ENCODE measurements at regions not wholly inside any gene's neighbourhood (a gene's known extent, or its start where the extent isn't known, plus 50 kb on each side); places are given as distances from the start of the nearest gene placed in this dataset.
"Not testable (repeated sequence)": the region's sequence is repeated elsewhere in the genome, so short reads cannot be mapped to it uniquely, and the experiment has no call there.

GRCh38 chr2:175829741-175830140 is 172.3 kb downstream of the LNPK start:
- DNase-seq (ENCODE audit: low spot score), result no peak

- no peak for DNase-seq (ENCODE audit: low spot score)
Measured at GRCh38 chr2:175827856-175828255, 174.2 kb downstream of the LNPK start.

GRCh38 chr2:175824243-175824642 is 177.8 kb downstream of the LNPK start:
- no peak for DNase-seq (ENCODE audit: low spot score)

DNA sequence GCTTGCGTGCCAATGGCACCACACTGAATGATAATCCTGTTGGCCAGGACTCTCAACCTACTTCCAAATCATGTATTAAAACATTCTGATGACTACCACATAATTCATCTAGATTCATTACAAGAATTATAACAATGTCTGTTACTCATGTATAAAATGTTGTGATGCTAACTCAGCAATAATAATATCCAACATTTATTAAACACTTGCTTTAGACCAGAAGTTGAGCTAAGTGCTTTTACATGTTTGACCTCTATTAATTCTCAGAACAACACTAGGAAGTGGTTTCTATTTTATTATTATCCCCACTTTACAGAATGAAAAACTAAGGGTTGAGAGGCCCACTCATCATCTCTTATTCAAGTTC is 178.4 kb downstream of the LNPK start:
- DNase-seq (ENCODE audit: low spot score), result no peak

DNA sequence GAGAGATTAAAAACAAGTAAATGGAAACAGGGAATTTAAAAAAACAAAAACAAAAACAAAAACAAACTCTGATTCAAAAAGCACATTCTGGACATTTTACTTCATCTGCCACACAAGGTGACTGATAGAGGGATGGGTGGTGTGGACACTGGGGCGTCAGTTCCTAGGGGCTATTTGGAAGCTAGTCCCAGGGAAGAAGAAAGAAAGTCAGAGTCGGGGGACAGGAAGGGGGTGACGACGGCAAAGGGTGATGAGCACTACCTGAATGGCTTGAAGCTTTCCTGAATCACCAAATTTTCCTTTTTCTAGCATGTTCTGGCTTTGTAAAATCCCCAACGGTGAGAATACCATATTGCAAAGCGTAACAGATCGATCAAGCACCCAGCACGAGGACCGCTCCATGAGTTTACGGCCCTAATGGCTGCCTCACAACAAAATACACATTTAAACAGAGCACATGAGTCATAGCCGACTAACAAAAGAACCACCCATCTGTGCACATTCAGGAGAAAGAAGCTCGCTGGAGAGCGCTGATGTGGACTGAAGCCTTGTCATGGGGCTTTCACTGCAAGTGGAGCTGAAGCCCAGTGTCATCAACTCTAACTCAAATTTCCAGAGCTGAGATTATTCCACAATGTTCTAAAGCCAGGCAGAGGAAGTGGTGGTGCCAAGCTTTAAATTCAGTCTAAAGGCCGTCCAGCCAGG is 178.9 kb downstream of the LNPK start:
- no peak for DNase-seq (ENCODE audit: low spot score)

DNA sequence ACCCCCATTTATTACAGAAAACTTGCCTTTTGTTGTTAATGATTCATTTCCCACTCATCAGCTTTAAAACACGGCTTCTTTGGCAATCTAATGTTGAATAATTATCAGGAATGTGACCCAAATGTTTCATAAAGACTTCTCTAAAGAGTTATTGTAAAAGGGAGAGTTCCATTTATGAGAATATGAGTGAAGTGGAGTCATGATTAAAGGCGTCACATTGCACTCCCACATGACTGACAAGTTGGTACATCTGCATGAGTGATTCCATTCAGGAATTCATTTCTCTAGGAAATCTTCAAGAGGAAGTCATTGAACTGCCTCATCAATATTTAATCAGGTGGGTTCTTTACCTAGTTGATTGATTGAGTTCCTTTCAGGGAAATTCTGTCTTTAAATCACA is 184.8 kb downstream of the LNPK start:
- DNase-seq (ENCODE audit: low spot score), result no peak

- DNase-seq (ENCODE audit: low spot score), result no peak
Measured at GRCh38 chr2:175815537-175815936, 186.5 kb downstream of the LNPK start.

DNA sequence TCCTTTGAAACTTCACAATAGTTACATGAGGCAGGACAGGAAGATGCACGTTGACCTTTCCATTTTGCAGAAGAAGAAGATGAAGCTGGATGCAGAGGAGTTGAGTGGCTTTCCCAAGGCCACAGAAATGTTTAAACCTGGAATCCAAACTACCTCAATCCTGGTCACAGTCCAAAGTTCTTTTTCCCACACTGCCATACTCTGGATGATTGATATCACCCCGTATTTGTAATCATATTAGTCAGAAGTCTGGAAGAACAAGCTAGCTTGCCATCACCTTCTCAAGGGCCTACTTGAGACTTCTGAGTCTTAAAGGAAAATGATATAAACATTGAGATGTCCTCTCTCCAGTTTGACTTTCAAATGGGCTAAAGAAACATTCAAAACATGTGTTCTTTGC is 190.1 kb downstream of the LNPK start:
- DNase-seq (ENCODE audit: low spot score), result no peak

DNA sequence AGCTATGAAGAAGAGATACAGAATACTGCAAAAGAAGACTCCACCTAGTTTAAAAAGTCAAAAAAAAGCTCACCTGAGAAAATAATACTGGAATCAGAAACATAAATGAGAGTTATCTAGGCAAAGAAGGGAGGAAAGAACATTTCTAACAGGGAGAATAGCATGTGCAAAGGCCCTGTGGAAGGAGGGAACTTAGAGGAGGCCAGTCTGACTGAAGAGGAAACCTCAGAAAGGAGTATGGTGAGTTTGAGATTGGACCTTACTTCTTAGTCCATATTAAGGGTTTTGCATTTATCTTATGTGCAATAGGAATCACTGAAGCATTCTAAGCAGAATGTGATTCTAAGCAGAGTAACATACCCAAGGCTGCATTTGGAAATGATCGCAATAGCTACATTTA is 193.2 kb downstream of the LNPK start:
- no peak for DNase-seq (ENCODE audit: low spot score)

DNA sequence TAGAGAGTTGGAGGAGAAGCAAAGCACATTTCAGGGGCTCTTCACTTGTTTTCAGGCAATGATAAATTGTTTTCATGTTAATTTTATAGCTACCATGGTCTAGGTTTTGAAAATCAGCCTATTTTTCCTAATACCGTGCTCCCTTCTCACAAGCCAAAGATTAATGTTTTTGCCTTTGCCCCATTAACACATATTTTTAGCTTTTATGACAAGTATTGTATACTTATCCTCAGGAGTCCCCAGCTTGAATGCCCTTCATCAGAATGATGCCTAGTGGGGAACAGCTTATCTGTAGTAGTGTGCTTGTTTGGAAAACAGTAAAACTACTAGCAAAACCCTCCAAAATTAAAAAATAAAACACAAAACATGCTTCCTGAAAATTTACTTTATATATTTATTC is 194.0 kb downstream of the LNPK start:
- no peak for DNase-seq (ENCODE audit: low spot score)

DNA sequence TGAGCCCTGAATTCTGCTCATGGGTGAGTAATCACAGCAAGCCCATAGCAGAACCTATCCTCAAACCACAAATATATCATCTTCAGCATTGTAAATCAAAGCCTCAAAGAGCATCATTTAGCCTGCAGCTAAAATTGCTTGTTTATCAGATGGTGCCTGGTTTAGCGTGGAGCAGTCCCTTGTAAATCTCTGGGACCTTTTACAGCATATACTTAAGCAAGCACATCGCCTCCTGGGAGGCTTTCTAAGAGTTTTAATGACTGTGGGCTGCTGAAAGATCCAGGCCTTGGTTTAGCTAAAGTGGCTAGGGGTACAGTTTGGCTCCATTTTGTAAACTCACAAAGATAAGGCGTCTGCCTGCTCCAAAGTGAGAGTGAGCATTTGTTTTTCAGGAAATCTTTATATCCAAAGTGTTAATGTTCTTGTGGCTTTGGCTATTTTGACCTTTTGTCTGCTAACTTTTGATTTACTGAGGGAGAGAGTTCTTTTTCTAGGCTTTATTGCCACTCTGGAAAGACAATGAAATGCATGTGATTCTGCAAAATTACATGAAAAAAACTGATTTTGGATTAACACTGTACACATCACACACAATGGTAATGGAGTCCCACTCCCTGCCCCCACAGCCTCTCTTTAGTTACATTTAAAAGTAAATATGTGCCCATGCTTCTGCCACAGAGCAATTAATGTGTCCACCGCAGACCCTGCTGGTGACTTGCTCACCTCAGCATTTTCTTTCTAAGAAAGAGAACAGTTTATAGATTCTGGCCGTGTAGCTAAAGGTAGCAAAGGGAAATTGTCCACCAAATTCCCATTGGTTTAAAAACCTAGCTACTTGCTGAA is 194.8 kb downstream of the LNPK start:
- DNase-seq (ENCODE audit: low spot score), result peak; percentile 65

DNA sequence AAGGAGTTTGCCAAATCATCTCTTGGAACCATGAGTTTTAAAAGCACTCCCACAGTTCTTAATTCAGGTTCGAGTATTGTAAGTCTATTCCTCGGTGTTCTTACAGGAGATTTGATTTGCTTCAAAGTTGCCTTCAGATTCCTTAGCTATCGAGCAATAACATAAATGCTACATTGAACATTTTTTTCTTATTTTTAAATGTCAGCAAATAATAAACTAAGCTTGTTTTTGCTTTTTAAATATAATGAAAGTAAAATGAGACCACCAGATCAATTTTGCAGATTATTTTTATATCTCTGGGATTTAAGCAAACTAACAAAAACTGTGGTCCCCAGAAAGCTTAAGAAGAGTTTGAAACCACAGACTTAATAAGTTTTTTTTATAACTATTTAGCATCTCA is 195.5 kb downstream of the LNPK start:
- no peak for DNase-seq (ENCODE audit: low spot score)

DNA sequence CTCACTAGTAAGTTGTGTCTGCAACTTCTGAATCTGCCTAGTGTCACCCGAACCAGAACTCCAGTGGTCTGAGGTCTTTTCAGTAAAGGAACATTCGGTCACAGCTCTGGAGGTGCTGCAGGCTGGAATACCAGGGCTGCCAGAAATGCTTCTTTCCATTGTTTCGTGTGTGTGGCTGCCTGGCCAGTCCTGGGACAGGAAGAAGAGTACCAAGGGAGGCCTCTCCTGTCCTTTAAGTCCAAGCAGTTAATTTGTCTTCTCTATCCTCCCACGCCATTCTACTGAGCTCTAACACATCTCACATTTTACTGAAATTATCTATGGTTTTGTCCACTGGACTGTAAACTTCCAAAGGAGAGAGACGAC is 196.0 kb downstream of the LNPK start:
- no peak for DNase-seq (ENCODE audit: low spot score)

- no peak for DNase-seq (ENCODE audit: low spot score)
Measured at GRCh38 chr2:175805442-175806124, 196.5 kb downstream of the LNPK start.

DNA sequence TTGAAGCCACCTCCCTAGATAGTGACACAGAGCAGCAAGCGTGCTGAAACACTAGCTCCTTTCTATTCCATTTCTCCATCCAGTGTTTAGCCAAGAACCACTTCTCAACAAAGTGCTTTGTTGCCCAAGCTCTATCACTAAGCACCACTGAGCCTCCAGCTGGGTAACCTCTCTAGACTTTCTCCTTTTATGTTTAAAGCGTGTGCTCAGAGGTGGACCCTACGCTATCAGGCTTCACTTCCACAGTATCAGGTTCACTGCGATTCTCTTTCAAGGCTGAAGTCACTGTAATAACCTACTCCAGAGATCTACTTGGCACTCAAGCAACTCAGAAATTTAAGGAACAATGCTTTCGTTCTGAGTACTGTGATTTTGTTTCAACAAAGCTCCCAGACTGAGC is 197.9 kb downstream of the LNPK start:
- no peak for DNase-seq (ENCODE audit: low spot score)

GRCh38 chr2:175796422-175796821 is 205.6 kb downstream of the LNPK start:
- not testable (repeated sequence) for DNase-seq (ENCODE audit: low spot score)

GRCh38 chr2:175793648-175794047 is 208.4 kb downstream of the LNPK start:
- no peak for DNase-seq (ENCODE audit: low spot score)

GRCh38 chr2:175792881-175793280 is 209.2 kb downstream of the LNPK start:
- DNase-seq (ENCODE audit: low spot score), result no peak

- no peak for DNase-seq (ENCODE audit: low spot score)
Measured at GRCh38 chr2:175792199-175792598, 209.9 kb downstream of the LNPK start.

- no peak for DNase-seq (ENCODE audit: low spot score)
Measured at GRCh38 chr2:175786471-175787124, 215.5 kb downstream of the LNPK start.

DNA sequence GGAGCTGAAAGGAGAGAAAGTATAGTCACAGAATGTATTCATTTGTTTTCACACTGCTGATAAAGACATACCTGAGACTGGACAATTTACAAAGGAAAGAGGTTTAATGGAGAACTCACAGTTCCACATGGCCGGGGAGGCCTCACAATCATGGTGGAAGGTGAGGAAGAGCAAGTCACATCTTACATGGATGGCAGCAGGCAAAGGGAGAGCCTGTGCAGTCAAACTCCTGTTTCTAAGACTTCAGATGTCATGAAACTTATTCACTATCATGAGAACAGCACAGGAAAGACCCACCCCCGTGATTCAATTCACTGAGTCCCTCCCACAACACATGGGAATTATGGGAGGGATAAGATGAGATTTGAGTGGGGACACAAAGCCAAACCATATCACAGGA is 224.7 kb downstream of the LNPK start:
- not testable (repeated sequence) for DNase-seq (ENCODE audit: low spot score)

GRCh38 chr2:175769200-175769599 is 232.9 kb downstream of the LNPK start:
- DNase-seq (ENCODE audit: low spot score), result no peak
